IMR-90 (cell line): ENCODE measurements at regions not wholly inside any gene's neighbourhood (a gene's known extent, or its start where the extent isn't known, plus 50 kb on each side); places are given as distances from the start of the nearest gene placed in this dataset.

Experiments used
- ATAC-seq: fragments of 200-7000 bp; cut with Tn5 transposase; 2 replicates; pipeline ENCODE4 v1.9.1; 2020; ENCODE audit warnings: low read depth, mild to moderate bottlenecking, moderate library complexity
- BruUV-seq: library from RNA; stranded (reverse); fragments of 400-500 nt; replicated peaks from 2 replicates; lab custom pipeline; 2021; lab: Mats Ljungman, UMichigan
- CTCF ChIA-PET: fragments of 300-600 bp; formaldehyde crosslinking; extraction: SDS; loops from one replicate; lab custom pipeline; 2021; ENCODE audit warnings: antibody characterized with exemption; lab: Yijun Ruan, JAX
- POLR2A ChIA-PET: fragments of 300-600 bp; sonication (Branson Sonifier 250); formaldehyde crosslinking; loops from one replicate; lab custom pipeline; 2022; ENCODE audit warnings: antibody characterized with exemption; ENCODE audit not compliant: unreplicated experiment; lab: Charles Lee
- DNase-seq: peaks from one replicate; pipeline ENCODE4 v3.0.0; 2013
- H2AFZ ChIP-seq: replicated peaks from 2 replicates; pipeline ENCODE3; 2013; ENCODE audit warnings: low read length, mild to moderate bottlenecking; ENCODE audit not compliant: poor library complexity
- H2AK5ac ChIP-seq: 2 replicates; pipeline ENCODE4 v1.6.1; 2013; ENCODE audit warnings: low read depth, low read length, inconsistent platforms
- H2AK9ac ChIP-seq: replicated peaks from 2 replicates; pipeline ENCODE3; 2013; ENCODE audit warnings: mild to moderate bottlenecking, low read depth, low read length, moderate library complexity; ENCODE audit not compliant: poor library complexity
- H2BK120ac ChIP-seq: 2 replicates; pipeline ENCODE4 v1.6.1; 2013; ENCODE audit warnings: low read depth, low read length, inconsistent platforms
- H2BK15ac ChIP-seq: 3 replicates; pipeline ENCODE4 v1.6.1; 2013; ENCODE audit warnings: low read depth, low read length, inconsistent platforms
- H2BK20ac ChIP-seq: 2 replicates; pipeline ENCODE4 v1.6.1; 2013; ENCODE audit warnings: low read depth, mild to moderate bottlenecking, inconsistent platforms, low read length, moderate library complexity
- H2BK5ac ChIP-seq: 2 replicates; pipeline ENCODE4 v1.6.1; 2013; ENCODE audit warnings: mild to moderate bottlenecking, low read depth, low read length, inconsistent platforms; ENCODE audit not compliant: poor library complexity, severe bottlenecking
- H3K14ac ChIP-seq: replicated peaks from 2 replicates; pipeline ENCODE4 v1.6.1; 2013; ENCODE audit warnings: low read depth, low read length, inconsistent platforms
- H3K18ac ChIP-seq: 2 replicates; pipeline ENCODE4 v1.6.1; 2013; ENCODE audit warnings: low read depth, low read length, control low read depth
- H3K23ac ChIP-seq: 2 replicates; pipeline ENCODE4 v1.6.1; 2013; ENCODE audit warnings: low read depth, low read length, inconsistent platforms
- H3K27ac ChIP-seq: 2 replicates; pipeline ENCODE4 v1.5.1; 2013; ENCODE audit warnings: mild to moderate bottlenecking, control low read depth, low read length; ENCODE audit not compliant: insufficient read depth
- H3K27me3 ChIP-seq: 2 replicates; pipeline ENCODE4 v1.6.1; 2013; ENCODE audit warnings: low read length; ENCODE audit not compliant: control insufficient read depth, insufficient read depth
- H3K36me3 ChIP-seq: 2 replicates; pipeline ENCODE4 v1.6.1; 2013; ENCODE audit warnings: low read length, mixed read lengths; ENCODE audit not compliant: control insufficient read depth, insufficient read depth
- H3K4ac ChIP-seq: 2 replicates; pipeline ENCODE4 v1.6.1; 2013; ENCODE audit warnings: low read depth, low read length, inconsistent platforms
- H3K4me1 ChIP-seq: 2 replicates; pipeline ENCODE4 v1.6.1; 2013; ENCODE audit warnings: low read length, mixed read lengths; ENCODE audit not compliant: control insufficient read depth, insufficient read depth
- H3K4me2 ChIP-seq: 2 replicates; pipeline ENCODE4 v1.6.1; 2013; ENCODE audit warnings: low read depth, mild to moderate bottlenecking, control low read depth, low read length, moderate library complexity
- H3K4me3 ChIP-seq: 2 replicates; pipeline ENCODE4 v1.5.1; 2013; ENCODE audit warnings: low read depth, mild to moderate bottlenecking, control low read depth, low read length, moderate library complexity; ENCODE audit not compliant: insufficient read depth
- H3K56ac ChIP-seq: 2 replicates; pipeline ENCODE4 v1.6.1; 2013; ENCODE audit warnings: low read length, inconsistent platforms; ENCODE audit not compliant: insufficient read depth; ENCODE audit errors: extremely low read depth
- H3K79me1 ChIP-seq, 2 experiments: 2 replicates each; pipeline ENCODE4 v1.6.1; 2013; ENCODE audit warnings: low read length in 2 of 2, inconsistent platforms in 1 of 2, low read depth in 1 of 2
- H3K9ac ChIP-seq: 2 replicates; pipeline ENCODE4 v1.6.1; 2013; ENCODE audit warnings: low read depth, low read length, control low read depth
- H3K9me1 ChIP-seq: 2 replicates; pipeline ENCODE4 v1.6.1; 2013; ENCODE audit warnings: low read length, inconsistent platforms; ENCODE audit not compliant: insufficient read depth
- H3K9me3 ChIP-seq: 2 replicates; pipeline ENCODE4 v1.6.1; 2013; ENCODE audit warnings: low read length; ENCODE audit not compliant: control insufficient read depth, insufficient read depth
- H4K20me1 ChIP-seq: 2 replicates; pipeline ENCODE4 v1.6.1; 2013; ENCODE audit warnings: low read length, inconsistent platforms; ENCODE audit not compliant: insufficient read depth
- H4K5ac ChIP-seq: 2 replicates; pipeline ENCODE4 v1.6.1; 2013; ENCODE audit warnings: mild to moderate bottlenecking, low read depth, low read length, control low read depth
- H4K8ac ChIP-seq, 2 experiments: 2 replicates each; pipeline ENCODE4 v1.6.1; 2013; ENCODE audit warnings: low read depth in 2 of 2, low read length in 2 of 2, control low read depth in 1 of 2, inconsistent platforms in 1 of 2
- H4K91ac ChIP-seq: 2 replicates; pipeline ENCODE4 v1.6.1; 2013; ENCODE audit warnings: low read depth, low read length, inconsistent platforms; ENCODE audit not compliant: insufficient read depth
- BHLHE40 ChIP-seq: fragments of 150-350 bp; IDR thresholded peaks from 2 replicates; pipeline ENCODE4 v1.6.1; 2016; ENCODE audit warnings: mild to moderate bottlenecking, low read depth, low read length
- CEBPB ChIP-seq: IDR thresholded peaks from 2 replicates; pipeline ENCODE4 v1.6.1; 2012; ENCODE audit warnings: low read depth, low read length, improper control_type of control experiment
- CHD1 ChIP-seq: IDR thresholded peaks from 2 replicates; pipeline ENCODE4 v1.6.1; 2012; ENCODE audit warnings: low read depth, low read length, improper control_type of control experiment
- FOS ChIP-seq: fragments of 150-350 bp; IDR thresholded peaks from 2 replicates; pipeline ENCODE4 v1.6.1; 2016; ENCODE audit warnings: low read depth, low read length
- MAFK ChIP-seq: IDR thresholded peaks from 2 replicates; pipeline ENCODE4 v1.6.1; 2012; ENCODE audit warnings: low read depth, low read length, improper control_type of control experiment
- MAZ ChIP-seq: IDR thresholded peaks from 2 replicates; pipeline ENCODE4 v1.6.1; 2012; ENCODE audit warnings: low read depth, mild to moderate bottlenecking, low read length, improper control_type of control experiment, moderate library complexity, borderline replicate concordance
- MXI1 ChIP-seq: IDR thresholded peaks from 2 replicates; pipeline ENCODE4 v1.6.1; 2012; ENCODE audit warnings: low read depth, mild to moderate bottlenecking, low read length, moderate library complexity, borderline replicate concordance
- NFE2L2 ChIP-seq: fragments of 150-350 bp; IDR thresholded peaks from 2 replicates; pipeline ENCODE4 v1.6.1; 2016; ENCODE audit warnings: low read depth, mild to moderate bottlenecking, low read length
- POLR2A ChIP-seq: IDR thresholded peaks from 2 replicates; pipeline ENCODE4 v1.6.1; 2012; ENCODE audit warnings: mild to moderate bottlenecking, low read depth, low read length
- RAD21 ChIP-seq: IDR thresholded peaks from 2 replicates; pipeline ENCODE4 v1.6.1; 2012; ENCODE audit warnings: low read length, improper control_type of control experiment
- RCOR1 ChIP-seq: IDR thresholded peaks from 2 replicates; pipeline ENCODE4 v1.6.1; 2012; ENCODE audit warnings: mild to moderate bottlenecking, low read length, improper control_type of control experiment; ENCODE audit not compliant: insufficient replicate concordance
- RFX5 ChIP-seq: IDR thresholded peaks from 2 replicates; pipeline ENCODE4 v1.8.0; 2012; ENCODE audit warnings: low read depth, mild to moderate bottlenecking, low read length, moderate library complexity
- SMC3 ChIP-seq: fragments of 150-350 bp; IDR thresholded peaks from 2 replicates; pipeline ENCODE4 v1.6.1; 2016; ENCODE audit warnings: low read depth, mild to moderate bottlenecking, antibody characterized with exemption, low read length, moderate library complexity
- WGBS, 2 experiments: methylation state at CpG; one replicate each; pipeline versions ENCODE4 v1.1.5 to v1.1.7; 2013; ENCODE audit warnings: missing lambda C conversion rate in 2 of 2; ENCODE audit not compliant: insufficient read length in 1 of 2; ENCODE audit errors: extremely low coverage in 2 of 2; 5-methylcytosine and 5-hydroxymethylcytosine counted together
- dilution Hi-C: fragments of 300-500 bp; cut with HindIII; formaldehyde crosslinking; loops from one replicate; pipeline ENCODE4 v1.14.3; 2018; ENCODE audit warnings: low sequenced_read_pairs; ENCODE audit not compliant: unreplicated experiment
- in situ Hi-C: fragments of 300-500 bp; cut with MboI; formaldehyde crosslinking; loops from 3 replicates; pipeline ENCODE4 v1.14.3; 2019; ENCODE audit warnings: low sequenced_read_pairs, inconsistent platforms, mixed read lengths
- intact Hi-C: fragments of 100-400 bp; cut with micrococcal nuclease; formaldehyde crosslinking; loops from 2 replicates; pipeline ENCODE4 v1.10.0; 2022
- TF ChIP-seq, protein P1 (sequence below): fragments of 150-350 bp; IDR thresholded peaks from 2 replicates; pipeline ENCODE4 v1.6.1; 2017; ENCODE audit warnings: mild to moderate bottlenecking, antibody characterized with exemption, low read length, low read depth
- TF ChIP-seq, protein P2 (sequence below): fragments of 150-350 bp; IDR thresholded peaks from 2 replicates; pipeline ENCODE4 v1.6.1; 2016; ENCODE audit warnings: low read depth, mild to moderate bottlenecking, low read length, moderate library complexity, borderline replicate concordance
- TF ChIP-seq, protein P3 (sequence below): conservative IDR thresholded peaks from 2 replicates; pipeline ENCODE4 v1.5.1; 2012; ENCODE audit warnings: mild to moderate bottlenecking, low read depth, low read length, improper control_type of control experiment

DNA sequence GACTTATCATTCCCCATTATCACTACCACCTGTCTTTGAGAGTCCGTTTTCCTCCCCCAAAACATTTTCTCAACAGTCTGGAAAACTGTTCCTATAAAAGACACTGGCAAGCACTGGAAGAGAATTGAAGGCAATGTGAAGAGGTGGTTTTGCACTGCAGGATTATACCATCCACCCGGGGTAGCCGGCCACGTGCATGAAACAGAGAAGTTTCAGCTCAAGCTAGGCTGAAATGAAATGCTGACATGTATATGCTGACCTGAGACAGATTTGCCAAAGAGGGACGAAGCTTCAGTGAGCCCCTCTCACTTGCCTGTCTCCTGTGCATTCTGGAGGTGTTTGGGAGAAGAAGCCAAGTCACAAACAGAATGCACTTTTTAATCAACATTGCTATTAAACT, 567.0 kb downstream of the EBF1 start:
- Histone ChIP-seq H4K8ac (no peak overlapping the region), H3K4me3 (no peak overlapping the region), H4K20me1 (no peaks in the 10 kb centered on the region), H2BK5ac (no peak overlapping the region), H3K14ac (no peak overlapping the region), H2BK120ac (no peak overlapping the region), H3K79me1 (no peaks in the 10 kb centered on the region), H3K9ac (no peak overlapping the region), H3K27ac (no peak overlapping the region), H3K4me1 (no peaks in the 10 kb centered on the region), H3K36me3 (no peaks in the 10 kb centered on the region), H3K27me3 (no peaks in the 10 kb centered on the region), H2AFZ (no peak overlapping the region), H4K5ac (no peak overlapping the region), H4K91ac (no peak overlapping the region), H3K4me2 (no peak overlapping the region), H3K23ac (no peak overlapping the region), H2BK20ac (no peak overlapping the region), H2BK15ac (no peak overlapping the region), H3K9me1 (no peaks in the 10 kb centered on the region), H3K4ac (no peak overlapping the region), H2AK5ac (no peak overlapping the region), H3K9me3 (no peaks in the 10 kb centered on the region), H2AK9ac (no peak overlapping the region), H3K18ac (no peak overlapping the region), H3K56ac (no peak overlapping the region)
- in situ Hi-C loops (no loop called here), dilution Hi-C loops (no loop called here), intact Hi-C loops (no loop called here)
- ATAC-seq (no peak), DNase-seq (no peak)
- POLR2A ChIA-PET: no interaction called here
- 67% methylated on average over 3 of the region's 5 CpGs; no CpG with 5 or more reads in 1 of the 2 experiments for WGBS, 2 experiments
- TF ChIP-seq, protein P1, sequence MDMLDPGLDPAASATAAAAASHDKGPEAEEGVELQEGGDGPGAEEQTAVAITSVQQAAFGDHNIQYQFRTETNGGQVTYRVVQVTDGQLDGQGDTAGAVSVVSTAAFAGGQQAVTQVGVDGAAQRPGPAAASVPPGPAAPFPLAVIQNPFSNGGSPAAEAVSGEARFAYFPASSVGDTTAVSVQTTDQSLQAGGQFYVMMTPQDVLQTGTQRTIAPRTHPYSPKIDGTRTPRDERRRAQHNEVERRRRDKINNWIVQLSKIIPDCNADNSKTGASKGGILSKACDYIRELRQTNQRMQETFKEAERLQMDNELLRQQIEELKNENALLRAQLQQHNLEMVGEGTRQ: no peak
- TF ChIP-seq RAD21 (no peak), RFX5 (no peak), MAZ (no peak), NFE2L2 (no peak), POLR2A (no peak), BHLHE40 (no peak), RCOR1 (no peak), FOS (no peak), CHD1 (no peak), CEBPB (no peak), SMC3 (no peak), MXI1 (no peak), MAFK (no peak)
- TF ChIP-seq, protein P2, sequence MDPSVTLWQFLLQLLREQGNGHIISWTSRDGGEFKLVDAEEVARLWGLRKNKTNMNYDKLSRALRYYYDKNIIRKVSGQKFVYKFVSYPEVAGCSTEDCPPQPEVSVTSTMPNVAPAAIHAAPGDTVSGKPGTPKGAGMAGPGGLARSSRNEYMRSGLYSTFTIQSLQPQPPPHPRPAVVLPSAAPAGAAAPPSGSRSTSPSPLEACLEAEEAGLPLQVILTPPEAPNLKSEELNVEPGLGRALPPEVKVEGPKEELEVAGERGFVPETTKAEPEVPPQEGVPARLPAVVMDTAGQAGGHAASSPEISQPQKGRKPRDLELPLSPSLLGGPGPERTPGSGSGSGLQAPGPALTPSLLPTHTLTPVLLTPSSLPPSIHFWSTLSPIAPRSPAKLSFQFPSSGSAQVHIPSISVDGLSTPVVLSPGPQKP: no peak
- TF ChIP-seq, protein P3, sequence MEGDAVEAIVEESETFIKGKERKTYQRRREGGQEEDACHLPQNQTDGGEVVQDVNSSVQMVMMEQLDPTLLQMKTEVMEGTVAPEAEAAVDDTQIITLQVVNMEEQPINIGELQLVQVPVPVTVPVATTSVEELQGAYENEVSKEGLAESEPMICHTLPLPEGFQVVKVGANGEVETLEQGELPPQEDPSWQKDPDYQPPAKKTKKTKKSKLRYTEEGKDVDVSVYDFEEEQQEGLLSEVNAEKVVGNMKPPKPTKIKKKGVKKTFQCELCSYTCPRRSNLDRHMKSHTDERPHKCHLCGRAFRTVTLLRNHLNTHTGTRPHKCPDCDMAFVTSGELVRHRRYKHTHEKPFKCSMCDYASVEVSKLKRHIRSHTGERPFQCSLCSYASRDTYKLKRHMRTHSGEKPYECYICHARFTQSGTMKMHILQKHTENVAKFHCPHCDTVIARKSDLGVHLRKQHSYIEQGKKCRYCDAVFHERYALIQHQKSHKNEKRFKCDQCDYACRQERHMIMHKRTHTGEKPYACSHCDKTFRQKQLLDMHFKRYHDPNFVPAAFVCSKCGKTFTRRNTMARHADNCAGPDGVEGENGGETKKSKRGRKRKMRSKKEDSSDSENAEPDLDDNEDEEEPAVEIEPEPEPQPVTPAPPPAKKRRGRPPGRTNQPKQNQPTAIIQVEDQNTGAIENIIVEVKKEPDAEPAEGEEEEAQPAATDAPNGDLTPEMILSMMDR: no peak
- CTCF ChIA-PET: interaction anchor here (0.6 kb wide), 1 partner anchor 360 kb away, joined by 3 read pairs; no protein-coding TSS in a partner anchor
- BruUV-seq: no TSS peak
